ENCODE measurements at regions not wholly inside any gene's neighbourhood (a gene's known extent, or its start where the extent isn't known, plus 50 kb on each side); places are given as distances from the start of the nearest gene placed in this dataset.

- TF ChIP-seq, protein P1, sequence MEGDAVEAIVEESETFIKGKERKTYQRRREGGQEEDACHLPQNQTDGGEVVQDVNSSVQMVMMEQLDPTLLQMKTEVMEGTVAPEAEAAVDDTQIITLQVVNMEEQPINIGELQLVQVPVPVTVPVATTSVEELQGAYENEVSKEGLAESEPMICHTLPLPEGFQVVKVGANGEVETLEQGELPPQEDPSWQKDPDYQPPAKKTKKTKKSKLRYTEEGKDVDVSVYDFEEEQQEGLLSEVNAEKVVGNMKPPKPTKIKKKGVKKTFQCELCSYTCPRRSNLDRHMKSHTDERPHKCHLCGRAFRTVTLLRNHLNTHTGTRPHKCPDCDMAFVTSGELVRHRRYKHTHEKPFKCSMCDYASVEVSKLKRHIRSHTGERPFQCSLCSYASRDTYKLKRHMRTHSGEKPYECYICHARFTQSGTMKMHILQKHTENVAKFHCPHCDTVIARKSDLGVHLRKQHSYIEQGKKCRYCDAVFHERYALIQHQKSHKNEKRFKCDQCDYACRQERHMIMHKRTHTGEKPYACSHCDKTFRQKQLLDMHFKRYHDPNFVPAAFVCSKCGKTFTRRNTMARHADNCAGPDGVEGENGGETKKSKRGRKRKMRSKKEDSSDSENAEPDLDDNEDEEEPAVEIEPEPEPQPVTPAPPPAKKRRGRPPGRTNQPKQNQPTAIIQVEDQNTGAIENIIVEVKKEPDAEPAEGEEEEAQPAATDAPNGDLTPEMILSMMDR (IDR thresholded peaks at IDR 0.05), result no peak
- TF ChIP-seq POLR2A (IDR thresholded peaks at IDR 0.05), result no peak
These were observed 191.7 kb upstream of the ESRRG start for GRCh38 chr1:216914974-216915373.
